IMR-90 (cell line): ENCODE measurements at regions not wholly inside any gene's neighbourhood (a gene's known extent, or its start where the extent isn't known, plus 50 kb on each side); places are given as distances from the start of the nearest gene placed in this dataset.

Source experiments
- ATAC-seq: fragments of 200-7000 bp; cut with Tn5 transposase; 2 replicates; pipeline ENCODE4 v1.9.1; 2020; ENCODE audit warnings: low read depth, mild to moderate bottlenecking, moderate library complexity
- BruUV-seq: library from RNA; stranded (reverse); fragments of 400-500 nt; replicated peaks from 2 replicates; lab custom pipeline; 2021; lab: Mats Ljungman, UMichigan
- CTCF ChIA-PET: fragments of 300-600 bp; formaldehyde crosslinking; extraction: SDS; loops from one replicate; lab custom pipeline; 2021; ENCODE audit warnings: antibody characterized with exemption; lab: Yijun Ruan, JAX
- POLR2A ChIA-PET: fragments of 300-600 bp; sonication (Branson Sonifier 250); formaldehyde crosslinking; loops from one replicate; lab custom pipeline; 2022; ENCODE audit warnings: antibody characterized with exemption; ENCODE audit not compliant: unreplicated experiment; lab: Charles Lee
- DNase-seq: peaks from one replicate; pipeline ENCODE4 v3.0.0; 2013
- H2AFZ ChIP-seq: replicated peaks from 2 replicates; pipeline ENCODE3; 2013; ENCODE audit warnings: low read length, mild to moderate bottlenecking; ENCODE audit not compliant: poor library complexity
- H2AK5ac ChIP-seq: 2 replicates; pipeline ENCODE4 v1.6.1; 2013; ENCODE audit warnings: low read depth, low read length, inconsistent platforms
- H2AK9ac ChIP-seq: replicated peaks from 2 replicates; pipeline ENCODE3; 2013; ENCODE audit warnings: mild to moderate bottlenecking, low read depth, low read length, moderate library complexity; ENCODE audit not compliant: poor library complexity
- H2BK120ac ChIP-seq: 2 replicates; pipeline ENCODE4 v1.6.1; 2013; ENCODE audit warnings: low read depth, low read length, inconsistent platforms
- H2BK15ac ChIP-seq: 3 replicates; pipeline ENCODE4 v1.6.1; 2013; ENCODE audit warnings: low read depth, low read length, inconsistent platforms
- H2BK20ac ChIP-seq: 2 replicates; pipeline ENCODE4 v1.6.1; 2013; ENCODE audit warnings: low read depth, mild to moderate bottlenecking, inconsistent platforms, low read length, moderate library complexity
- H2BK5ac ChIP-seq: 2 replicates; pipeline ENCODE4 v1.6.1; 2013; ENCODE audit warnings: mild to moderate bottlenecking, low read depth, low read length, inconsistent platforms; ENCODE audit not compliant: poor library complexity, severe bottlenecking
- H3K14ac ChIP-seq: replicated peaks from 2 replicates; pipeline ENCODE4 v1.6.1; 2013; ENCODE audit warnings: low read depth, low read length, inconsistent platforms
- H3K18ac ChIP-seq: 2 replicates; pipeline ENCODE4 v1.6.1; 2013; ENCODE audit warnings: low read depth, low read length, control low read depth
- H3K23ac ChIP-seq: 2 replicates; pipeline ENCODE4 v1.6.1; 2013; ENCODE audit warnings: low read depth, low read length, inconsistent platforms
- H3K27ac ChIP-seq: 2 replicates; pipeline ENCODE4 v1.5.1; 2013; ENCODE audit warnings: mild to moderate bottlenecking, control low read depth, low read length; ENCODE audit not compliant: insufficient read depth
- H3K27me3 ChIP-seq: 2 replicates; pipeline ENCODE4 v1.6.1; 2013; ENCODE audit warnings: low read length; ENCODE audit not compliant: control insufficient read depth, insufficient read depth
- H3K36me3 ChIP-seq: 2 replicates; pipeline ENCODE4 v1.6.1; 2013; ENCODE audit warnings: low read length, mixed read lengths; ENCODE audit not compliant: control insufficient read depth, insufficient read depth
- H3K4ac ChIP-seq: 2 replicates; pipeline ENCODE4 v1.6.1; 2013; ENCODE audit warnings: low read depth, low read length, inconsistent platforms
- H3K4me1 ChIP-seq: 2 replicates; pipeline ENCODE4 v1.6.1; 2013; ENCODE audit warnings: low read length, mixed read lengths; ENCODE audit not compliant: control insufficient read depth, insufficient read depth
- H3K4me2 ChIP-seq: 2 replicates; pipeline ENCODE4 v1.6.1; 2013; ENCODE audit warnings: low read depth, mild to moderate bottlenecking, control low read depth, low read length, moderate library complexity
- H3K4me3 ChIP-seq: 2 replicates; pipeline ENCODE4 v1.5.1; 2013; ENCODE audit warnings: low read depth, mild to moderate bottlenecking, control low read depth, low read length, moderate library complexity; ENCODE audit not compliant: insufficient read depth
- H3K56ac ChIP-seq: 2 replicates; pipeline ENCODE4 v1.6.1; 2013; ENCODE audit warnings: low read length, inconsistent platforms; ENCODE audit not compliant: insufficient read depth; ENCODE audit errors: extremely low read depth
- H3K79me1 ChIP-seq, 2 experiments: 2 replicates each; pipeline ENCODE4 v1.6.1; 2013; ENCODE audit warnings: low read length in 2 of 2, inconsistent platforms in 1 of 2, low read depth in 1 of 2
- H3K9ac ChIP-seq: 2 replicates; pipeline ENCODE4 v1.6.1; 2013; ENCODE audit warnings: low read depth, low read length, control low read depth
- H3K9me1 ChIP-seq: 2 replicates; pipeline ENCODE4 v1.6.1; 2013; ENCODE audit warnings: low read length, inconsistent platforms; ENCODE audit not compliant: insufficient read depth
- H3K9me3 ChIP-seq: 2 replicates; pipeline ENCODE4 v1.6.1; 2013; ENCODE audit warnings: low read length; ENCODE audit not compliant: control insufficient read depth, insufficient read depth
- H4K20me1 ChIP-seq: 2 replicates; pipeline ENCODE4 v1.6.1; 2013; ENCODE audit warnings: low read length, inconsistent platforms; ENCODE audit not compliant: insufficient read depth
- H4K5ac ChIP-seq: 2 replicates; pipeline ENCODE4 v1.6.1; 2013; ENCODE audit warnings: mild to moderate bottlenecking, low read depth, low read length, control low read depth
- H4K8ac ChIP-seq, 2 experiments: 2 replicates each; pipeline ENCODE4 v1.6.1; 2013; ENCODE audit warnings: low read depth in 2 of 2, low read length in 2 of 2, control low read depth in 1 of 2, inconsistent platforms in 1 of 2
- H4K91ac ChIP-seq: 2 replicates; pipeline ENCODE4 v1.6.1; 2013; ENCODE audit warnings: low read depth, low read length, inconsistent platforms; ENCODE audit not compliant: insufficient read depth
- BHLHE40 ChIP-seq: fragments of 150-350 bp; IDR thresholded peaks from 2 replicates; pipeline ENCODE4 v1.6.1; 2016; ENCODE audit warnings: mild to moderate bottlenecking, low read depth, low read length
- CEBPB ChIP-seq: IDR thresholded peaks from 2 replicates; pipeline ENCODE4 v1.6.1; 2012; ENCODE audit warnings: low read depth, low read length, improper control_type of control experiment
- CHD1 ChIP-seq: IDR thresholded peaks from 2 replicates; pipeline ENCODE4 v1.6.1; 2012; ENCODE audit warnings: low read depth, low read length, improper control_type of control experiment
- FOS ChIP-seq: fragments of 150-350 bp; IDR thresholded peaks from 2 replicates; pipeline ENCODE4 v1.6.1; 2016; ENCODE audit warnings: low read depth, low read length
- MAFK ChIP-seq: IDR thresholded peaks from 2 replicates; pipeline ENCODE4 v1.6.1; 2012; ENCODE audit warnings: low read depth, low read length, improper control_type of control experiment
- MAZ ChIP-seq: IDR thresholded peaks from 2 replicates; pipeline ENCODE4 v1.6.1; 2012; ENCODE audit warnings: low read depth, mild to moderate bottlenecking, low read length, improper control_type of control experiment, moderate library complexity, borderline replicate concordance
- MXI1 ChIP-seq: IDR thresholded peaks from 2 replicates; pipeline ENCODE4 v1.6.1; 2012; ENCODE audit warnings: low read depth, mild to moderate bottlenecking, low read length, moderate library complexity, borderline replicate concordance
- NFE2L2 ChIP-seq: fragments of 150-350 bp; IDR thresholded peaks from 2 replicates; pipeline ENCODE4 v1.6.1; 2016; ENCODE audit warnings: low read depth, mild to moderate bottlenecking, low read length
- POLR2A ChIP-seq: IDR thresholded peaks from 2 replicates; pipeline ENCODE4 v1.6.1; 2012; ENCODE audit warnings: mild to moderate bottlenecking, low read depth, low read length
- RAD21 ChIP-seq: IDR thresholded peaks from 2 replicates; pipeline ENCODE4 v1.6.1; 2012; ENCODE audit warnings: low read length, improper control_type of control experiment
- RCOR1 ChIP-seq: IDR thresholded peaks from 2 replicates; pipeline ENCODE4 v1.6.1; 2012; ENCODE audit warnings: mild to moderate bottlenecking, low read length, improper control_type of control experiment; ENCODE audit not compliant: insufficient replicate concordance
- RFX5 ChIP-seq: IDR thresholded peaks from 2 replicates; pipeline ENCODE4 v1.8.0; 2012; ENCODE audit warnings: low read depth, mild to moderate bottlenecking, low read length, moderate library complexity
- SMC3 ChIP-seq: fragments of 150-350 bp; IDR thresholded peaks from 2 replicates; pipeline ENCODE4 v1.6.1; 2016; ENCODE audit warnings: low read depth, mild to moderate bottlenecking, antibody characterized with exemption, low read length, moderate library complexity
- WGBS, 2 experiments: methylation state at CpG; one replicate each; pipeline versions ENCODE4 v1.1.5 to v1.1.7; 2013; ENCODE audit warnings: missing lambda C conversion rate in 2 of 2; ENCODE audit not compliant: insufficient read length in 1 of 2; ENCODE audit errors: extremely low coverage in 2 of 2; 5-methylcytosine and 5-hydroxymethylcytosine counted together
- dilution Hi-C: fragments of 300-500 bp; cut with HindIII; formaldehyde crosslinking; loops from one replicate; pipeline ENCODE4 v1.14.3; 2018; ENCODE audit warnings: low sequenced_read_pairs; ENCODE audit not compliant: unreplicated experiment
- in situ Hi-C: fragments of 300-500 bp; cut with MboI; formaldehyde crosslinking; loops from 3 replicates; pipeline ENCODE4 v1.14.3; 2019; ENCODE audit warnings: low sequenced_read_pairs, inconsistent platforms, mixed read lengths
- intact Hi-C: fragments of 100-400 bp; cut with micrococcal nuclease; formaldehyde crosslinking; loops from 2 replicates; pipeline ENCODE4 v1.10.0; 2022
- TF ChIP-seq, protein P1 (sequence below): fragments of 150-350 bp; IDR thresholded peaks from 2 replicates; pipeline ENCODE4 v1.6.1; 2016; ENCODE audit warnings: low read depth, mild to moderate bottlenecking, low read length, moderate library complexity, borderline replicate concordance
- TF ChIP-seq, protein P2 (sequence below): conservative IDR thresholded peaks from 2 replicates; pipeline ENCODE4 v1.5.1; 2012; ENCODE audit warnings: mild to moderate bottlenecking, low read depth, low read length, improper control_type of control experiment
- TF ChIP-seq, protein P3 (sequence below): fragments of 150-350 bp; IDR thresholded peaks from 2 replicates; pipeline ENCODE4 v1.6.1; 2017; ENCODE audit warnings: mild to moderate bottlenecking, antibody characterized with exemption, low read length, low read depth

DNA sequence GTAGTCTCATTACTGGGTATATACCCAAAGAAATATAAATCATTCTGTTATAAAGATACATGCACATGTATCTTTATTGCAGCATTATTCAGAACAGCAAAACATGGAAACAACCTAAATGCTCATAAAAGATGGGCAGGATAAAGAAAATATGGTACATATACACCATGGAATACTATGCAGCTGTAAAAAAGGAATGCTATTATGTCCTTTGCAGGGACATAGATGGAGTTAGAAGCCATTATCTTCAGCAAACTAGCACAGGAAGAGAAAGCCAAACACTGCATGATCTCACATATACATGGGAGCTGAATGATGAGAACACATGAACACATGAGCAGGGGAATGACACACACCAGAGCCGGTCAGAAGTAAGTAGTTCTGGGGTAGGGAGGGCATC is 297.4 kb upstream of the GLI3 start:
- Histone ChIP-seq H3K27ac (no peak overlapping the region), H3K9me1 (no peaks in the 10 kb centered on the region), H3K4me2 (no peak overlapping the region), H3K56ac (no peak overlapping the region), H3K18ac (no peak overlapping the region), H3K9ac (no peak overlapping the region), H3K23ac (no peak overlapping the region), H3K14ac (no peak overlapping the region), H4K91ac (no peak overlapping the region), H2BK120ac (no peak overlapping the region), H3K27me3 (no peaks in the 10 kb centered on the region), H3K4me3 (no peak overlapping the region), H4K20me1 (no peaks in the 10 kb centered on the region), H3K4me1 (no peaks in the 10 kb centered on the region), H3K36me3 (no peaks in the 10 kb centered on the region), H3K9me3 (no peaks in the 10 kb centered on the region; the same call in 1 of the 2 replicates), H2AK9ac (no peak overlapping the region), H2BK5ac (no peak overlapping the region), H4K5ac (no peak overlapping the region), H2AK5ac (no peak overlapping the region), H3K4ac (no peak overlapping the region), H2BK15ac (no peak overlapping the region), H4K8ac (no peak overlapping the region), H3K79me1 (no peaks in the 10 kb centered on the region), H2AFZ (no peak overlapping the region), H2BK20ac (no peak overlapping the region)
- ChIA-PET POLR2A (no interaction called here), CTCF (no interaction called here)
- no CpG with 5 or more reads among the region's 1 CpG for WGBS, 2 experiments
- in situ Hi-C loops (no loop called here), dilution Hi-C loops (no loop called here), intact Hi-C loops (no loop called here)
- no TSS peak for BruUV-seq
- TF ChIP-seq, protein P1, sequence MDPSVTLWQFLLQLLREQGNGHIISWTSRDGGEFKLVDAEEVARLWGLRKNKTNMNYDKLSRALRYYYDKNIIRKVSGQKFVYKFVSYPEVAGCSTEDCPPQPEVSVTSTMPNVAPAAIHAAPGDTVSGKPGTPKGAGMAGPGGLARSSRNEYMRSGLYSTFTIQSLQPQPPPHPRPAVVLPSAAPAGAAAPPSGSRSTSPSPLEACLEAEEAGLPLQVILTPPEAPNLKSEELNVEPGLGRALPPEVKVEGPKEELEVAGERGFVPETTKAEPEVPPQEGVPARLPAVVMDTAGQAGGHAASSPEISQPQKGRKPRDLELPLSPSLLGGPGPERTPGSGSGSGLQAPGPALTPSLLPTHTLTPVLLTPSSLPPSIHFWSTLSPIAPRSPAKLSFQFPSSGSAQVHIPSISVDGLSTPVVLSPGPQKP, result no peak
- TF ChIP-seq SMC3, result no peak
- no peak for TF ChIP-seq MAFK
- no peak for TF ChIP-seq CHD1
- TF ChIP-seq RCOR1, result no peak
- no peak for TF ChIP-seq RFX5
- no peak for TF ChIP-seq MAZ
- no peak for TF ChIP-seq RAD21
- no peak for TF ChIP-seq MXI1
- no peak for TF ChIP-seq BHLHE40
- no peak for TF ChIP-seq NFE2L2
- no peak for TF ChIP-seq CEBPB
- TF ChIP-seq POLR2A, result no peak
- no peak for TF ChIP-seq FOS
- TF ChIP-seq, protein P2, sequence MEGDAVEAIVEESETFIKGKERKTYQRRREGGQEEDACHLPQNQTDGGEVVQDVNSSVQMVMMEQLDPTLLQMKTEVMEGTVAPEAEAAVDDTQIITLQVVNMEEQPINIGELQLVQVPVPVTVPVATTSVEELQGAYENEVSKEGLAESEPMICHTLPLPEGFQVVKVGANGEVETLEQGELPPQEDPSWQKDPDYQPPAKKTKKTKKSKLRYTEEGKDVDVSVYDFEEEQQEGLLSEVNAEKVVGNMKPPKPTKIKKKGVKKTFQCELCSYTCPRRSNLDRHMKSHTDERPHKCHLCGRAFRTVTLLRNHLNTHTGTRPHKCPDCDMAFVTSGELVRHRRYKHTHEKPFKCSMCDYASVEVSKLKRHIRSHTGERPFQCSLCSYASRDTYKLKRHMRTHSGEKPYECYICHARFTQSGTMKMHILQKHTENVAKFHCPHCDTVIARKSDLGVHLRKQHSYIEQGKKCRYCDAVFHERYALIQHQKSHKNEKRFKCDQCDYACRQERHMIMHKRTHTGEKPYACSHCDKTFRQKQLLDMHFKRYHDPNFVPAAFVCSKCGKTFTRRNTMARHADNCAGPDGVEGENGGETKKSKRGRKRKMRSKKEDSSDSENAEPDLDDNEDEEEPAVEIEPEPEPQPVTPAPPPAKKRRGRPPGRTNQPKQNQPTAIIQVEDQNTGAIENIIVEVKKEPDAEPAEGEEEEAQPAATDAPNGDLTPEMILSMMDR, result no peak
- TF ChIP-seq, protein P3, sequence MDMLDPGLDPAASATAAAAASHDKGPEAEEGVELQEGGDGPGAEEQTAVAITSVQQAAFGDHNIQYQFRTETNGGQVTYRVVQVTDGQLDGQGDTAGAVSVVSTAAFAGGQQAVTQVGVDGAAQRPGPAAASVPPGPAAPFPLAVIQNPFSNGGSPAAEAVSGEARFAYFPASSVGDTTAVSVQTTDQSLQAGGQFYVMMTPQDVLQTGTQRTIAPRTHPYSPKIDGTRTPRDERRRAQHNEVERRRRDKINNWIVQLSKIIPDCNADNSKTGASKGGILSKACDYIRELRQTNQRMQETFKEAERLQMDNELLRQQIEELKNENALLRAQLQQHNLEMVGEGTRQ, result no peak
- DNase-seq, result no peak
- no peak for ATAC-seq
